K562 (cell line): ENCODE measurements at regions not wholly inside any gene's neighbourhood (a gene's known extent, or its start where the extent isn't known, plus 50 kb on each side); places are given as distances from the start of the nearest gene placed in this dataset.

Source experiments
- ATAC-seq: fragments of 200-7000 bp; cut with Tn5 transposase; 3 replicates; pipeline ENCODE4 v1.9.1; 2020; ENCODE audit warnings: moderate library complexity
- BruUV-seq: library from RNA; stranded (reverse); fragments of 400-500 nt; replicated peaks from 2 replicates; lab custom pipeline; 2021; lab: Mats Ljungman, UMichigan
- CTCF ChIA-PET: fragments of 300-600 bp; formaldehyde crosslinking; extraction: SDS; loops from one replicate; lab custom pipeline; 2021; ENCODE audit warnings: low intra/inter-chr PET ratio; lab: Yijun Ruan, JAX
- POLR2A ChIA-PET: fragments of 300-600, 350-650 bp; sonication (Branson Sonifier 250); formaldehyde crosslinking; extraction: SDS; loops from one replicate; lab custom pipeline; 2021; ENCODE audit warnings: antibody characterized with exemption, inconsistent platforms; lab: Yijun Ruan, JAX
- DNase-seq, 4 experiments: peaks; one replicate each; pipeline versions ENCODE4 v3.0.0 to v3.0.0-alpha.2; 2011 to 2018; ENCODE audit warnings: low spot score in 3 of 4, mixed read lengths in 3 of 4; ENCODE audit errors: extremely low read depth in 1 of 4
- FAIRE-seq: peaks from 2 replicates; lab custom pipeline; 2011; peaks lifted over from hg19 to GRCh38; lab: Jason Lieb, UNC
- H2AFZ ChIP-seq: 2 replicates; pipeline ENCODE4 v1.6.0; 2011; ENCODE audit warnings: low read depth, low read length, control low read depth, inconsistent platforms
- H3K27ac ChIP-seq: fragments of 200-600 bp; 3 replicates; pipeline ENCODE4 v1.8.0; 2011; ENCODE audit warnings: low read depth, mild to moderate bottlenecking, control low read depth, inconsistent platforms, low read length, moderate library complexity, mixed read lengths; ENCODE audit errors: extremely low read depth
- H3K27me3 ChIP-seq, 2 experiments: fragments of 300-600 bp in 1 of 2; 2 replicates in 1 of 2; 3 replicates in 1 of 2; pipeline versions ENCODE4 v1.6.0 to v1.8.0; 2011; ENCODE audit warnings: inconsistent platforms in 2 of 2, low read length in 2 of 2, mild to moderate bottlenecking in 1 of 2, mixed read lengths in 1 of 2, moderate library complexity in 1 of 2; ENCODE audit not compliant: control insufficient read depth in 2 of 2, insufficient read depth in 2 of 2
- H3K36me3 ChIP-seq: fragments of 300-600 bp; 3 replicates; pipeline ENCODE4 v1.8.0; 2011; ENCODE audit warnings: mild to moderate bottlenecking, low read length, inconsistent platforms; ENCODE audit not compliant: control insufficient read depth, insufficient read depth
- H3K4me1 ChIP-seq, 2 experiments: fragments of 200-600 bp in 1 of 2; replicated peaks in 1 of 2; 2 replicates in 1 of 2; 3 replicates in 1 of 2; pipeline versions ENCODE4 v1.5.1 to v1.8.0; 2011; ENCODE audit warnings: inconsistent platforms in 2 of 2, low read length in 2 of 2, mild to moderate bottlenecking in 1 of 2, mixed read lengths in 1 of 2, moderate library complexity in 1 of 2; ENCODE audit not compliant: control insufficient read depth in 2 of 2, insufficient read depth in 2 of 2
- H3K4me2 ChIP-seq: 2 replicates; pipeline ENCODE4 v1.6.1; 2011; ENCODE audit warnings: low read length, control low read depth, inconsistent platforms, mixed read lengths; ENCODE audit not compliant: insufficient read depth
- H3K4me3 ChIP-seq: fragments of 200-600 bp; sonication (generic), shearing (Covaris generic); 2 replicates; pipeline ENCODE4 v1.5.1; 2016; ENCODE audit warnings: control low read depth, inconsistent platforms
- H3K79me2 ChIP-seq: fragments of 200-600 bp; 3 replicates; pipeline ENCODE4 v1.8.0; 2011; ENCODE audit warnings: low read length, inconsistent platforms; ENCODE audit not compliant: control insufficient read depth, insufficient read depth
- H3K9ac ChIP-seq, 2 experiments: 2 replicates each; pipeline versions ENCODE4 v1.6.0 to v1.6.1; 2011; ENCODE audit warnings: low read depth in 2 of 2, low read length in 2 of 2, control low read depth in 1 of 2, inconsistent platforms in 1 of 2, mild to moderate bottlenecking in 1 of 2, mixed read lengths in 1 of 2; ENCODE audit not compliant: insufficient read depth in 1 of 2
- H3K9me1 ChIP-seq: one replicate; pipeline ENCODE4 v1.6.0; 2011; ENCODE audit warnings: inconsistent platforms, mild to moderate bottlenecking, low read length, moderate library complexity; ENCODE audit not compliant: control insufficient read depth, insufficient read depth
- H3K9me3 ChIP-seq: replicated peaks from 2 replicates; pipeline ENCODE4 v1.5.1; 2011; ENCODE audit warnings: low read depth, low read length, inconsistent platforms; ENCODE audit not compliant: control insufficient read depth, insufficient read depth
- H4K20me1 ChIP-seq: replicated peaks from 2 replicates; pipeline ENCODE4 v1.6.1; 2011; ENCODE audit warnings: low read length, inconsistent platforms, mixed read lengths; ENCODE audit not compliant: control insufficient read depth, insufficient read depth
- CHD2 ChIP-seq: IDR thresholded peaks from 2 replicates; pipeline ENCODE4 v1.6.1; 2011; ENCODE audit warnings: low read depth, low read length
- DEAF1 ChIP-seq: fragments of 450-650 bp; formaldehyde crosslinking; IDR thresholded peaks from 2 replicates; pipeline ENCODE4 v1.4.0; 2020; ENCODE audit warnings: mild to moderate bottlenecking, moderate library complexity
- PTRF ChIP-seq: fragments of 450-650 bp; IDR thresholded peaks from 2 replicates; pipeline ENCODE4 v1.6.1; 2016; ENCODE audit warnings: mild to moderate bottlenecking, missing genetic modification characterization, missing compliant biosample characterization
- SFPQ ChIP-seq: fragments of 200-400 bp; formaldehyde crosslinking; IDR thresholded peaks from 2 replicates; pipeline ENCODE4 v1.6.1; 2017; ENCODE audit warnings: mild to moderate bottlenecking, low read depth, low read length, moderate library complexity
- SP1 ChIP-seq: sonication (generic); formaldehyde crosslinking; IDR thresholded peaks from 2 replicates; pipeline ENCODE4 v1.8.1; 2022; ENCODE audit warnings: mild to moderate bottlenecking, missing genetic modification reagents
- SPI1 ChIP-seq: IDR thresholded peaks from 2 replicates; pipeline ENCODE4 v1.6.1; 2011; ENCODE audit warnings: low read depth, low read length, control low read depth, borderline replicate concordance
- TCF7L2 ChIP-seq: fragments of 150-350 bp; IDR thresholded peaks from 2 replicates; pipeline ENCODE4 v1.6.1; 2016; ENCODE audit warnings: low read depth, mild to moderate bottlenecking, low read length, moderate library complexity
- TGIF2 ChIP-seq: sonication (generic); formaldehyde crosslinking; IDR thresholded peaks from 2 replicates; pipeline ENCODE4 v1.8.1; 2022; ENCODE audit warnings: mild to moderate bottlenecking, missing genetic modification reagents, moderate library complexity
- ZNF24 ChIP-seq: fragments of 450-650 bp; IDR thresholded peaks from 2 replicates; pipeline ENCODE4 v1.6.1; 2016
- WGBS: fragments of 100-300 bp; shearing (Covaris generic); methylation state at CpG from one replicate; pipeline ENCODE4 v1.1.6; 2016; ENCODE audit warnings: low coverage, mixed read lengths; ENCODE audit not compliant: insufficient coverage; ENCODE audit errors: missing lambda C conversion rate; 5-methylcytosine and 5-hydroxymethylcytosine counted together
- in situ Hi-C: fragments of 300-500 bp; cut with MboI; formaldehyde crosslinking; loops from 4 replicates; pipeline ENCODE4 v1.15.0; 2018; ENCODE audit warnings: inconsistent platforms, mixed read lengths
- intact Hi-C: fragments of 100-400 bp; cut with micrococcal nuclease; formaldehyde crosslinking; loops from 2 replicates; pipeline ENCODE4 v1.14.2; 2022

GRCh38 chr12:25794571-25794970 lies 163.9 kb upstream of the RASSF8 start:
- Histone ChIP-seq H3K9me1 (no peaks in the 10 kb centered on the region), H3K9me3 (no peaks in the 10 kb centered on the region), H3K36me3 (no peaks in the 10 kb centered on the region), H3K9ac (no peak overlapping the region), H4K20me1 (no peaks in the 10 kb centered on the region), H3K4me2 (no peak overlapping the region), H2AFZ (no peak overlapping the region), H3K4me3 (no peak overlapping the region), H3K79me2 (no peaks in the 10 kb centered on the region), H3K27ac (no peak overlapping the region), H3K27me3 (0 out of 5 replicates have a peak, but pooled peaks cover 0 to 5% of the 10 kb centered on the region in 2 experiments), H3K4me1 (no peaks in the 10 kb centered on the region)
- ATAC-seq (no peak), FAIRE-seq (no peak), DNase-seq (no peak)
- ChIA-PET POLR2A (no interaction called here), CTCF (no interaction called here)
- no peak for TF ChIP-seq SFPQ
- TF ChIP-seq CHD2, result no peak
- no peak for TF ChIP-seq SPI1
- TF ChIP-seq TGIF2 (CRISPR knock-in tag), result no peak
- TF ChIP-seq TCF7L2, result no peak
- TF ChIP-seq DEAF1 (CRISPR knock-in tag), result no peak
- TF ChIP-seq PTRF (tag), result no peak
- TF ChIP-seq ZNF24, result no peak
- no peak for TF ChIP-seq SP1 (CRISPR knock-in tag)
- in situ Hi-C loops (no loop called here), intact Hi-C loops (no loop called here)
- 0% methylated on average over 3 of the region's 3 CpGs for WGBS
- BruUV-seq, result no TSS peak
